GM18505 (cell line): ENCODE measurements at regions not wholly inside any gene's neighbourhood (a gene's known extent, or its start where the extent isn't known, plus 50 kb on each side); places are given as distances from the start of the nearest gene placed in this dataset.

ENCODE experiments used
- ATAC-seq: cut with Tn5 transposase; IDR thresholded peaks from one replicate; pipeline ENCODE4 v1.9.1; 2021; ENCODE audit not compliant: unreplicated experiment
- POLR2A ChIP-seq: IDR thresholded peaks from 4 replicates; pipeline ENCODE4 v1.6.1; 2011; ENCODE audit warnings: borderline replicate concordance; ENCODE audit not compliant: insufficient read depth, insufficient read length; ENCODE audit errors: extremely low read depth

DNA sequence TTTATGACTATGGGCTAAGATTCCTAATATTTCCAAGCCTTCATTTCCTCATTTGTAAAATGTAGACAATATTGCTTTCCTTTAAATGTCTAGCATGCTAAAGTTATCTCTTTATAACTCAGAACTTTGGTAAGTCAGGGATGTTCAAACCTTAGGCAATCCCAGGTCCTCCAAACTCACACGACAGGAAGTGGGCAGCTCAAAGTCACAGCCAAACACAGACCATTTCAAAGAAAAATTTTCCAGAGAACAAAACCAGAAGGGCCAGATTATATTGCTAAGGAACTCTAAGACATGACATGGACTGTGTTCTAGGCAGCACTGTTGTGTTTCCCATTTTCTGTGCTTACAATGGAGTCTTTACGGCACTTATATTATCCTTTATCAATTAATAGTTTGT, 87.8 kb upstream of the DYNC1I1 start:
- no peak for TF ChIP-seq POLR2A
- ATAC-seq: no peak

DNA sequence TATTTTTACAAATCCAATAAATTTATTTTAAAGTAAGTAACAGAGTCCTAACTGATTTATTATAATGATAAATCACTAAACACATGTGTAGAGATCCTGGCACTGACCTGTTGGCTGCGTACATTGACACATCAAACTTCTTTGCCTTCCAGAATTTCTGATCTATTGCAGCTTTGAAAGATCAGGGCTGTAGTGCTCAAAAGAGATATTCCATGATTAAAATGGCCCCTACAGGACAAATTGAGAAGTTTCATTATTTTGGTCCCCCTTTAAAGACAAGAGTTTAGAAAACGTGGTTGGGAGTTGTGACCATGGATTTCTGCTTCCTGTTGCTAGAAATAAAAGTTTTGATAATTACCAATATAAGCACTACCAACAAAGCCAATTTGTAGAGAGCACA, 87.7 kb upstream of the PDK4 start:
- ATAC-seq: no peak
- TF ChIP-seq POLR2A: no peak

DNA sequence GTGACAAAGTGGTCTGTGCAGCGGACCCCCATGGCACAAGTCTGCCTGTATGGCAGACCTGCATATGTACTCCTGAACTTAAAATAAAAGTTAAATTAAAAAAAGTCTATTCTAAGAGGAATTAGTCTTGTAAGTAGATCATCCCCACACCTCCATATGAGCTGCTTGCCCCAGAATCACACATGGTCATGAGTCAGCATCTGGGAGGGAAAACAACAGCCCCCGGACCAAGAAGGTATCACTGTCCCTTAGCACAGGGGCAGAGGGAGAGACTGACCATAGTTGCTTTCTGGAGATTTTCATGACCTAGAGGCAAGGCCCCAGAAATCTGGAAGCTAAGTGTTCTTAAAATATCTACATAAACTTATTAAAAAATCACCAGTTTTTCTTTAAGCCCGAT, 86.6 kb upstream of the PDK4 start:
- ATAC-seq: no peak
- no peak for TF ChIP-seq POLR2A

DNA sequence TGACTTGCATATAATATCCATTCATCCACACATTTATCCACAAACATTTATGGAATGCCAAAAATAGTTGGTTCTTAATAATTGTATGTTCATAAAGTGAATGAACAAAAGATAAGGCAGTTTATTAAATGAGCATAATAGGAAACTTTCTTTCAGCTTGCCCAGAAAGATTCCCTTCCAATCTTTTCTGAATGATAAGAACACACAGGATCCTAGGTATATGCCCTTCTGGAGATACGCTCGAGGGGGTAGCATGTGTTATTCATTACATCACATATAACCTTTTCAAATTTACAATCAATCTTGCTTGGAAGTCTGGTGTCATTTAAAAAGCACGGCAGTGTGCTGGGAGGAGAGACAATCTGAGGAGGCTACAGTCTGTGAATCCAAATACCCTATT, 80.4 kb upstream of the PDK4 start:
- TF ChIP-seq POLR2A: no peak
- no peak for ATAC-seq

DNA sequence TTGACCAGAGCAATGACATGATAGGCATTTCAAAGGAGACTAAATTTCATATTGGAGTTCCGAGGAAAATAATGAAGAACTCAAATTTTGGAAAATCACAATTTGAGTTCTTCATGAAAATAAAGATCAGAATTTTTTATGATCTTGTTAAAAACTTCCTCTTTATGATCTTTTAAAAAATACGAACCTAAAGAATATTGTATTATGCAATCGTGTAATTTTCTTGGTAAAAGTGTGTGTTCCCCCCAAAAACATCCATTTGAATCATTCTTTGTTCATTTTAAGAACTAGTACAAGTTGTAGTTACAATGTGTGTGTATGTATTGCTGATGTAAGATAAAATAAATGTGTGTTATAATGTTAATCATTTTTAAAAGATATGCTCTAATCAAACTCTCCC, 79.3 kb upstream of the PDK4 start:
- ATAC-seq: no peak
- no peak for TF ChIP-seq POLR2A

DNA sequence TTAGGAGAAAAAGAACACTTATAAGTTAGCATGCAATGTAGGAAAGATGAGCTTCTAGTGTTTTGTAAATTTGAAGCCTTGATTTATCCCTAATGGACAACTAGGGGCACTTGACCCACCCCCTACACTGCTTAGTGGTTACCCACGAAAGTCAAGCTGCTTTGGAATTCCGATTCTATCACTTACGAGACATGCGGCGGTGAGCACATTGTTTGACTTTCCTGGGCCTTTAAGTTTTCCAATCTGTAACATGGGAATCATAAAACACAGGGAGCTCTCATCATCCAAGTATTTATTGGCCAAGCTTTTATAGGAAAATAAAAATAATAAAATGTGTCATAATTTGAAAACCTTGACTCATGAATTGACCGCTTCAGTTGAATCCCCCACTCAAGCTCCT, 78.7 kb upstream of the PDK4 start:
- no peak for ATAC-seq
- TF ChIP-seq POLR2A: no peak

DNA sequence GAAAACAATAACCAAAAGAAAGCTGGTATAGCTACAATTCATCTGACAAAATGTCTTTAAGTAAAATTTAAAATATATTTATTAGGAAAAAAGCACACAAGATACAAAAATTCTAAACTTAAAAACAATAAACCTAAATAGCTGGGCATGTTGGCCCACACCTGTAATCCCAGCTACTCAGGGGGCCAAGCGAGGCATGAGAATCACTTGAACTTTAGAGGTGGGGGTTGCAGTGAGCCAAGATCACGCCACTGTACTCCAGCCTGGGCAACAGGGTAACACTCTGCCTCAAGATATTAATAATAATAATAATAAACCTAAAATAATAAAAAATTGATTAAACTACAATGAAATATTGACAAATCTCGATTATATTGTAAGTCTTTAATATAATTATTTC, 77.8 kb upstream of the PDK4 start:
- TF ChIP-seq POLR2A: no peak
- ATAC-seq: no peak

DNA sequence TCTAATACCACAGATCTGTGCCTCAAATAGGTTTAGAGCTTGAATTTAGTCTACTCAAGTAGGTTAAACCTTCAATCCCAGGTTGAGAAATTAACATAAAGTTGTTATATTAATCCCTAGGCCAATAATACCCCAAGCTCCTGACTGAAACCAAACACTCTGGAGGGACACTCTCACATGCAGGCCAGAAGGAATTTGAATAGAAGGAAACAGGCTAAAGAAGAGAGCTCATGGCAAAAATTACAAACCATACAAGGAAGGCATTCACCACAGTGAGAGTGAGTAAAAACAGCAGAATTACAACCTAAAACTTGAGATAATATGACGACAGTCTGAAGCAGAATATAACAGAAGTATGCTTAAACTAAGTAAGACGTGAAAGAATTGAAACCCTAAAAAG, 76.1 kb upstream of the PDK4 start:
- ATAC-seq: no peak
- no peak for TF ChIP-seq POLR2A

DNA sequence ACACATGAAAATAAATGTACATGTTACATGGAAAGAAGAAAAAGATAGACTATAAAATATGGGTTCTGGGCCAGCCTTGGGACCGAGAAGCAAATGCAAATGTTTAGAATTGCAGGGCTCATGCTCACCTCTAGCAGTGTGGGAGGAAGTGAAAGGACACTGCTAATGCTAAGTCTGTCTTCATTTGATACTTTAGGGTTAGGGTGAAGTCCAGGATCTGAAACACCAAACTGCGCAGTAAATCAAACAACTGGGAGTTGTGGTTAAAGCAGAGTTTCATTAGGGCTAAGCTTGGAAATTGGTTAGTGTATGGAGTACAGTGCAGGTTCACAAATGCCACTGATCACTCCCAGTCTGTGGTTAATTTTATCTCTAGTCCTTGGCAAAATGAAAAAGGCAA, 73.2 kb upstream of the PDK4 start:
- no peak for TF ChIP-seq POLR2A

DNA sequence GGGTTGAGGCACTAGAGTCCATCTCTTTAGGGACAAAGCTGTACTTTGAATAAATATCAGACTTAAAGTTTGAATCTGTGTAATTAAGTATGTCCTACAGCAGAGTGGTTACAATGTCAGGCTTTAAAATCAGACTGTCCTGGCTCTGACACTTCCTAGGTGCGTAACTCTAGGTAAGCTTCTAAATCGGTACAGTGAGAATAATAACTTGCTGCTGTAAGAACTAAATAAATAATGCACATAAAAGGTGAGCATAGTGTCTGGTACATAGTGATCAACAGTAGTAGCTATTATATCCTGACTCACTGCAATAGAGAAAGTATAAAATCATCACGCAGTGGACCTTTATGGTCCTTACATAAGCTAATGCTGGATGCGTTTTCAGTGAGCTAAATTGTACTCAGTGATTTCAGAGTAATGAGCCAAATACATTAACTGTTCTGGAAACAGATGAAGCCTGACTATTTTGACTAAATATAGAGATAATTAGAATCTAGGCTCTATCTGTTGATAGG, 72.2 kb upstream of the PDK4 start:
- no peak for ATAC-seq
- TF ChIP-seq POLR2A: no peak

More for the DNA sequence above, 73.2 kb upstream of the PDK4 start:
- ATAC-seq: no peak

DNA sequence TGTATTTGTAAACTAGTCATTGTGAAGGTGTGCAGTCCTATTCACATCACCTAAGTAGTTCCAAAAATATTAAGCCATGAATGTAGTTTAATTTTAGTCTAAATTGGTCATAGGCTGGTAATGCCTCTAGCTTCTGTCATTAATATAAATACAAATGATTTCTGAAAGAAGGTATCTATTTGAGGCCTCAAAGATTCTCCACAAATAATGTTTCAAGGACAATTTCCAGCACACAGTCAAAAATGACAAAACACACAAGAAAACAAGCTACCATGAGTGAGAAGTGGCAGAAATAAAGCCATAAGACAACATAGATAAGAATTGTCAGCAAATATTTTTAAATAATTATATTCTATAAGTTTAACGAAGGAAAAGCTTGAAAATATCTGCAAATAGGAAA, 66.7 kb upstream of the PDK4 start:
- TF ChIP-seq POLR2A: no peak
- no peak for ATAC-seq

DNA sequence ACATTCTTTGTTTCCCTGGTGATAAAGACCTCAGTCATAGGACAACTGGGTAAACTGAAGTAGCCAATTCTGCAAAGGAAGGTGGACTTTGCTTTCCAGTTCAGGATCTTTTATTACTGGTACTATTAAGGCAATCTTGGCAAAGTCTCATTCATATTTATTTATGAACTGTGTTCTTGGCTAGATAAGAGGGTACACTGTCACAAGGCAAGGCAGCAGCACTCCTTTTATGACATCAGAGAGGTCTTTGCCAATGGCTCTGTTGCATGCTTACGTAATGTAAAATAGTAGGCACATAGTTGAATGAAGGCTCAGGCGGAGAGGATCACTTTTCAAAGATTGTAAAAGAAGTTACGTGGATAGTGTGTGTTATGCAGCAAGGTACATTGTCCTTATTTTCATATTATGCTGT, 63.7 kb upstream of the PDK4 start:
- no peak for ATAC-seq
- no peak for TF ChIP-seq POLR2A

DNA sequence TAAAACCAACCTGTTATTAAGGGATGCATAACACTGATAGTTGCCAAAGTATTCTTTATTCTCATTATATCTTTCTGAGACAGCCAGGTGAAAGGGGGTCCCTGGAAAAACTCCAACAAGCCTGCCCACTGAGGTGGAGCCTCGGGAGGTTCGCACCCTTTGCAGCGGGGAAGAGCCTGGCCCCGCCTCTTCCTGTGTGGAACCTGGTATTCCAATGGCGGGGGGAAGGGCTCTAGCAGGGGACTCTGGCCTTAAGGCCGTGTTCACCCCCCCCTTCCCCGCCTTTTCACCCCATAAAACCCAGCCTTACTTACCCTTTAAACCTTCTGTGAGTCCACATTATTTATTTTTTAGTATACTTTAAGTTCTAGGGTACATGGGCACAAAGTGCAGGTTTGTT, 62.4 kb upstream of the PDK4 start:
- no peak for TF ChIP-seq POLR2A
- ATAC-seq: no peak

DNA sequence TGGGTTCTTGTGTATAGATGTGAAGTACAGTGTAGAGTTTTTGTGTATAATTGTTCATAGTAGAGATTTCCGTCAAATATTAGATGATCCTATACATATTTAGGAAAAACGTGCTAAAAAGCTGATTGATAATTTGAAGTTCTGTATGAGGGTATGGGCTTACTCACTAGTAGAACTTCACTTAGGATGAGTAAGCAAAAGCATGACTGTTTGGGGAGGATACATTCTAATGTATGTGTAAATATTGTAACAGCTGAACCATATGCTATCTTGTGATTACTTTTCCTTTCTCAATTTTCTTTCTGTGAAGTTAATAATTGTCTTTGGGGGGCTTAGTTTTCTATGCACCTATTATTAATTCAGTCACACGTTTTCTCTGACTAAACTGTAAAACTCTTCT, 53.2 kb upstream of the PDK4 start:
- TF ChIP-seq POLR2A: no peak
- ATAC-seq: no peak

DNA sequence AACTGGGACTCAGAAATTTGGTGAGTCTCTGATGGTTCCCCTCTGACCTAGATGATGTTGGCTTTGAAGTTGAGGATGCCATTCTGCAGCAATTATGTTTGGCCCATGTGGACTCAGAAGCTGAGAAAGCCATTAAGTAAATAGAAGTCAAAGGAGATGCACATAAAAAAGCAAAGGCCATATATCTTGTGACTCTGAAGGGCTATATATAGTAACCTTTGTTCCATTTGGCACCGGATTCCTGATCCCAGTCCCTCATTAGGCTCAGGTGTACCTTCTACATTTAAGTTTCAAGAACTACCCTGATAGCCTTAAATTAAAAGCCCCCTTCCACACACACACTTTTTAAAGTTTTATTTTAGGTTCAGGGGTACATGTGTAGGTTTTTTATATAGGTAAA, 50.0 kb upstream of the PDK4 start:
- no peak for TF ChIP-seq POLR2A
- no peak for ATAC-seq
